ENCODE measurements at regions not wholly inside any gene's neighbourhood (a gene's known extent, or its start where the extent isn't known, plus 50 kb on each side); places are given as distances from the start of the nearest gene placed in this dataset.

GRCh38 chr1:184329245-184329953 is 57.4 kb upstream of the C1orf21 start:
- no peaks in the 10 kb centered on the region for H3K9me3 Mint-ChIP-seq
- no peaks in the 10 kb centered on the region for H3K4me1 Mint-ChIP-seq
- peaks cover 13% of the 10 kb centered on the region for H3K27me3 Mint-ChIP-seq
- no peak overlapping the region for H3K27ac Mint-ChIP-seq
- DNase-seq: no peak
- no peak overlapping the region for H3K4me3 Mint-ChIP-seq
- CTCF ChIA-PET: no interaction called here
- no peaks in the 10 kb centered on the region for H3K36me3 Mint-ChIP-seq (ENCODE audit: low read depth)
- POLR2A ChIA-PET: no interaction called here

- Mint-ChIP-seq H3K27ac (no peak overlapping the region), H3K9me3 (no peaks in the 10 kb centered on the region), H3K27me3 (peaks cover 9% of the 10 kb centered on the region), H3K4me1 (no peaks in the 10 kb centered on the region), H3K4me3 (no peak overlapping the region), H3K36me3 (ENCODE audit: low read depth) (no peaks in the 10 kb centered on the region)
- POLR2A ChIA-PET: no interaction called here
- no peak for DNase-seq
- CTCF ChIA-PET: interaction anchor here (0.6 kb wide), 1 partner anchor 29 kb away, joined by 3 read pairs; no protein-coding TSS in a partner anchor
Observed at GRCh38 chr1:184329962-184330868, 56.6 kb upstream of the C1orf21 start.

- ChIA-PET CTCF (no interaction called here), POLR2A (no interaction called here)
- Mint-ChIP-seq H3K27me3 (peaks cover 9% of the 10 kb centered on the region), H3K4me3 (no peak overlapping the region), H3K36me3 (ENCODE audit: low read depth) (no peaks in the 10 kb centered on the region), H3K9me3 (no peaks in the 10 kb centered on the region), H3K27ac (no peak overlapping the region), H3K4me1 (no peaks in the 10 kb centered on the region)
- DNase-seq: no peak
Observed at GRCh38 chr1:184330875-184331274, 56.0 kb upstream of the C1orf21 start.
